ENCODE measurements at regions not wholly inside any gene's neighbourhood (a gene's known extent, or its start where the extent isn't known, plus 50 kb on each side); places are given as distances from the start of the nearest gene placed in this dataset.
A peak's percentile ranks its signal among the peaks of the same experiment; 100 is the strongest.

- TF ChIP-seq, protein P1, sequence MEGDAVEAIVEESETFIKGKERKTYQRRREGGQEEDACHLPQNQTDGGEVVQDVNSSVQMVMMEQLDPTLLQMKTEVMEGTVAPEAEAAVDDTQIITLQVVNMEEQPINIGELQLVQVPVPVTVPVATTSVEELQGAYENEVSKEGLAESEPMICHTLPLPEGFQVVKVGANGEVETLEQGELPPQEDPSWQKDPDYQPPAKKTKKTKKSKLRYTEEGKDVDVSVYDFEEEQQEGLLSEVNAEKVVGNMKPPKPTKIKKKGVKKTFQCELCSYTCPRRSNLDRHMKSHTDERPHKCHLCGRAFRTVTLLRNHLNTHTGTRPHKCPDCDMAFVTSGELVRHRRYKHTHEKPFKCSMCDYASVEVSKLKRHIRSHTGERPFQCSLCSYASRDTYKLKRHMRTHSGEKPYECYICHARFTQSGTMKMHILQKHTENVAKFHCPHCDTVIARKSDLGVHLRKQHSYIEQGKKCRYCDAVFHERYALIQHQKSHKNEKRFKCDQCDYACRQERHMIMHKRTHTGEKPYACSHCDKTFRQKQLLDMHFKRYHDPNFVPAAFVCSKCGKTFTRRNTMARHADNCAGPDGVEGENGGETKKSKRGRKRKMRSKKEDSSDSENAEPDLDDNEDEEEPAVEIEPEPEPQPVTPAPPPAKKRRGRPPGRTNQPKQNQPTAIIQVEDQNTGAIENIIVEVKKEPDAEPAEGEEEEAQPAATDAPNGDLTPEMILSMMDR (IDR thresholded peaks at IDR 0.05), result peak in 4 of 9 donors; percentile 17 to 38 (median 20)
- H3K9me3 ChIP-seq, result peaks cover 0 to 11% (median 0%) of the 10 kb centered on the region in 11 donors
- DNase-seq (no peak), ATAC-seq (no peak)
- H3K27ac ChIP-seq, result no peak overlapping the region
- intact Hi-C loops (cut with DNase I), result no loop called here
- WGBS, 2 donors, result 80 to 89% methylated on average over 3 of the region's 3 CpGs
- no peaks in the 10 kb centered on the region for H3K27me3 ChIP-seq
- no peaks in the 10 kb centered on the region for H3K4me1 ChIP-seq
- H3K36me3 ChIP-seq, result no peaks in the 10 kb centered on the region
- H3K4me3 ChIP-seq, result no peak overlapping the region
Measured at GRCh38 chr2:211093743-211094303, 537.4 kb downstream of the CPS1 start.

GRCh38 chr2:211103989-211104388, 547.6 kb downstream of the CPS1 start:
- no peak overlapping the region for H3K27ac ChIP-seq
- no peaks in the 10 kb centered on the region for H3K36me3 ChIP-seq
- peaks cover 0 to 14% (median 0%) of the 10 kb centered on the region in 11 donors for H3K9me3 ChIP-seq
- no peak overlapping the region for H3K4me3 ChIP-seq
- intact Hi-C loops (cut with DNase I), result no loop called here
- TF ChIP-seq, protein P1 (IDR thresholded peaks at IDR 0.05), result no peak
- DNase-seq (no peak), ATAC-seq (no peak)
- H3K4me1 ChIP-seq, result no peaks in the 10 kb centered on the region
- 54 to 58% methylated on average over 4 of the region's 4 CpGs for WGBS, 2 donors
- H3K27me3 ChIP-seq, result no peaks in the 10 kb centered on the region

DNA sequence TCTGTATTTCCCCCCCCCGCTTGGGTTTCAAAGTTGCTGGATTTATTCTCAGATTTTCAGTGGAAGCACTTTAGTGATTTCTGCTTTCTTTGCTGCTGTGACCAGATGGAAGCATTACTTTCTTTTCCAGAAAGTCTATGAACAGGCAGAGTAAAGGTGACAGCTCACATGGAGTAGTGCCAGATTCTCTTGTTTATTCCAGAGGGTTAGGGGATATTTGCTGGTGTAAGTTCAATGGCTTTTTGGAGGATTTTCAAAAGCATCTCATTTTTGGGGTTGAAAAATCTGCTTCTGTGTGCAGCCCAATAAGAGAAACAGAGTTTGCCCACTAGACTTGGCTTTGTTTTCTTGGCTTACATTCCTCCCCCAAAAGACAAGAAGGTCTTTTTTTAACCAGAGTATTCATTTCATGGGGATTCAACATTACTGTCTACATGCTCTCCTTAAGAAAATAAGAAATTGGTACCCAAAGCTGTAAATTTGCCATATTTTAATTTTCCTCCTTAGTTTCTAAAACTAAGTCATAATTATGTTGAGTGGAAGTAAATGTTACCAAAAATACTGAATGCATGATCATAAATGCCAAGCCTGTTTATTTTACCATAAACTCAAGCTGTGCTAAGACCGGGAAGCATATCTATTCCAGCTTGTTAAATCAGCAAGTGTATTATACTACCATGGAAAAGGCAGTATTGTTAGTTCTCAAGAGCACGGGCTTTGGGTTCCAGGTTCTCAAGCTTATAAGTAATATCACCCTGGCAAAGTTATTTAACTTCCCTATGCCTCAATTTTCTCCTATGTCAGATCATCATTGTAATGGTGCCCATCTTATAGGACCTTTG, 557.2 kb downstream of the CPS1 start:
- intact Hi-C loops (cut with DNase I), result no loop called here
- Histone ChIP-seq H3K27me3 (no peaks in the 10 kb centered on the region), H3K4me1 (no peaks in the 10 kb centered on the region), H3K36me3 (no peaks in the 10 kb centered on the region), H3K9me3 (no peaks in the 10 kb centered on the region), H3K4me3 (no peak overlapping the region), H3K27ac (no peak overlapping the region)
- ATAC-seq, result no peak
- 67 to 70% methylated on average over 3 of the region's 3 CpGs for WGBS, 2 donors
- TF ChIP-seq, protein P1 (IDR thresholded peaks at IDR 0.05), result no peak
- no peak for DNase-seq

DNA sequence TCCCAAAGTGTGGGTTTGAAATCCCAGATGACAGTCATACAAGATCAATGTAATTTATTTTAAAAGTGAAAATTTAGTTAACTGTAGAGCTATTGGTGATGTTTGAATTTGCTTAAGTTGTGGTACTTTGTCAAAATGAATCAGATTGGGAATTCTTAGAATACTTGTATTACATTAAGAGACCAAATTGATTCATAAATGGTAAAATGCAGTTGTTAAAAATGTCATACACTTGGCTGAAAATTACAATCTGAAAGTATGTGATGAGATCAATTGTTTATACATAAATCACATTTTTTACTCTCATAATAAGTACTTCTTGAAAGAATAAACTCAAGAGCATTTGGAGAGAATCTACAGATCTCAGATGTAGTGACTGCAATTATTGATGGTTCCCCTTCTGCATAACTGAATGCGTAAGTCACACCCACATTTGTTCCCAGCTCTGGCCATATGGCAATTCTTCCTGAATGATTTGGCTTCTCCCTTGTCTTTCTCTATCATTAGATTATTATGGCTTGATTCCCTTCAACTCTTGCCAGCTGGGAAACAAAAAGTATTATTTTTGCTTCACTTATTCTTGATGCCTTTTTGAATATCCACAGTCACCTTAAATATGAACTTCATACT, 558.5 kb downstream of the CPS1 start:
- no peaks in the 10 kb centered on the region for H3K36me3 ChIP-seq
- ATAC-seq, result no peak
- H3K27me3 ChIP-seq, result no peaks in the 10 kb centered on the region
- H3K4me3 ChIP-seq, result no peak overlapping the region
- H3K27ac ChIP-seq, result no peak overlapping the region
- TF ChIP-seq, protein P1 (IDR thresholded peaks at IDR 0.05), result no peak
- intact Hi-C loops (cut with DNase I), result no loop called here
- H3K4me1 ChIP-seq, result no peaks in the 10 kb centered on the region
- DNase-seq, result no peak
- 86 to 89% methylated on average over 1 of the region's 1 CpG for WGBS, 2 donors
- no peaks in the 10 kb centered on the region for H3K9me3 ChIP-seq
